ENCODE measurements at regions not wholly inside any gene's neighbourhood (a gene's known extent, or its start where the extent isn't known, plus 50 kb on each side); places are given as distances from the start of the nearest gene placed in this dataset.

DNA sequence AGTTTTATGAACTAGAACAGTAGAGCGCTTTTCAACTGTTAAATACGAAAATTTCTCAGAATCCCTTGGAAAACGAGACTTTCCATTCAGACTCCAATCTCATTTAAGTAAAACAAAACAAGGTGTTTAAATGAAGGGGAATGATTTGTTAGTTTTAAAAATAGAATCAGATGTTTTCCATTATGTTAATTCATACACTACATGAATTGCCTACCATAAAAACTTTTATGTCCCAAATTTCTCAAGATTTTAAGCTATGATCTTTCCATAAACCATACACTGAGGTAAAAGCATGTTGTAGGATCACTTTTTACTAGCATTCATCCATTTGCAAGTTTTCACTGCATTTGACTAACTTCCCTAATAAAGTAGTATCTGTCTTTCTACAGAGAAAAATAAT, 180.3 kb upstream of the ZP4 start:
- no peaks in the 10 kb centered on the region for H3K36me3 ChIP-seq (ENCODE audit: control insufficient read depth in 2 of 2, insufficient read depth in 1 of 2, low read length in 2 of 2)
- no peaks in the 10 kb centered on the region for H3K9me3 ChIP-seq (ENCODE audit: control insufficient read depth, insufficient read depth, low read depth, low read length)
- no peak overlapping the region for H3K4me3 ChIP-seq (ENCODE audit: low read depth, low read length)
- ChIA-PET CTCF (interaction anchor here (0.5 to 1.6 kb wide), 2 partner anchors 168 to 207 kb away, joined by 3 to 4 read pairs; no protein-coding TSS in a partner anchor), POLR2A (no interaction called here)
- no peak for TF ChIP-seq ZNF792 (tag by site-specific recombination; IDR thresholded peaks at IDR 0.05)
- TF ChIP-seq KLF1 (tag by site-specific recombination; IDR thresholded peaks at IDR 0.05): no peak
- TF ChIP-seq, protein P1, sequence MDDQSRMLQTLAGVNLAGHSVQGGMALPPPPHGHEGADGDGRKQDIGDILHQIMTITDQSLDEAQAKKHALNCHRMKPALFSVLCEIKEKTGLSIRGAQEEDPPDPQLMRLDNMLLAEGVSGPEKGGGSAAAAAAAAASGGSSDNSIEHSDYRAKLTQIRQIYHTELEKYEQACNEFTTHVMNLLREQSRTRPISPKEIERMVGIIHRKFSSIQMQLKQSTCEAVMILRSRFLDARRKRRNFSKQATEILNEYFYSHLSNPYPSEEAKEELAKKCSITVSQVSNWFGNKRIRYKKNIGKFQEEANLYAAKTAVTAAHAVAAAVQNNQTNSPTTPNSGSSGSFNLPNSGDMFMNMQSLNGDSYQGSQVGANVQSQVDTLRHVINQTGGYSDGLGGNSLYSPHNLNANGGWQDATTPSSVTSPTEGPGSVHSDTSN (CRISPR knock-in tag; IDR thresholded peaks at IDR 0.05): no peak
- TF ChIP-seq MEIS1 (CRISPR knock-in tag; IDR thresholded peaks at IDR 0.05; ENCODE audit: borderline replicate concordance): no peak
- TF ChIP-seq ZNF211 (tag by site-specific recombination; IDR thresholded peaks at IDR 0.05; ENCODE audit: low read depth): no peak
- TF ChIP-seq GLI2 (tag by site-specific recombination; IDR thresholded peaks at IDR 0.05; ENCODE audit: borderline replicate concordance, low read depth): no peak
- no peak for TF ChIP-seq ZNF302 (tag by site-specific recombination; IDR thresholded peaks at IDR 0.05; ENCODE audit: low read depth)
- TF ChIP-seq ZNF791 (tag by site-specific recombination; IDR thresholded peaks at IDR 0.05): no peak
- TF ChIP-seq, protein P2, sequence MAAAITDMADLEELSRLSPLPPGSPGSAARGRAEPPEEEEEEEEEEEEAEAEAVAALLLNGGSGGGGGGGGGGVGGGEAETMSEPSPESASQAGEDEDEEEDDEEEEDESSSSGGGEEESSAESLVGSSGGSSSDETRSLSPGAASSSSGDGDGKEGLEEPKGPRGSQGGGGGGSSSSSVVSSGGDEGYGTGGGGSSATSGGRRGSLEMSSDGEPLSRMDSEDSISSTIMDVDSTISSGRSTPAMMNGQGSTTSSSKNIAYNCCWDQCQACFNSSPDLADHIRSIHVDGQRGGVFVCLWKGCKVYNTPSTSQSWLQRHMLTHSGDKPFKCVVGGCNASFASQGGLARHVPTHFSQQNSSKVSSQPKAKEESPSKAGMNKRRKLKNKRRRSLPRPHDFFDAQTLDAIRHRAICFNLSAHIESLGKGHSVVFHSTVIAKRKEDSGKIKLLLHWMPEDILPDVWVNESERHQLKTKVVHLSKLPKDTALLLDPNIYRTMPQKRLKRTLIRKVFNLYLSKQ (tag by site-specific recombination; IDR thresholded peaks at IDR 0.05; ENCODE audit: borderline replicate concordance): no peak
- no peak for TF ChIP-seq SCRT2 (tag by site-specific recombination; IDR thresholded peaks at IDR 0.05)
- no peak for TF ChIP-seq ZNF133 (tag by site-specific recombination; IDR thresholded peaks at IDR 0.05)
- TF ChIP-seq, protein P3, sequence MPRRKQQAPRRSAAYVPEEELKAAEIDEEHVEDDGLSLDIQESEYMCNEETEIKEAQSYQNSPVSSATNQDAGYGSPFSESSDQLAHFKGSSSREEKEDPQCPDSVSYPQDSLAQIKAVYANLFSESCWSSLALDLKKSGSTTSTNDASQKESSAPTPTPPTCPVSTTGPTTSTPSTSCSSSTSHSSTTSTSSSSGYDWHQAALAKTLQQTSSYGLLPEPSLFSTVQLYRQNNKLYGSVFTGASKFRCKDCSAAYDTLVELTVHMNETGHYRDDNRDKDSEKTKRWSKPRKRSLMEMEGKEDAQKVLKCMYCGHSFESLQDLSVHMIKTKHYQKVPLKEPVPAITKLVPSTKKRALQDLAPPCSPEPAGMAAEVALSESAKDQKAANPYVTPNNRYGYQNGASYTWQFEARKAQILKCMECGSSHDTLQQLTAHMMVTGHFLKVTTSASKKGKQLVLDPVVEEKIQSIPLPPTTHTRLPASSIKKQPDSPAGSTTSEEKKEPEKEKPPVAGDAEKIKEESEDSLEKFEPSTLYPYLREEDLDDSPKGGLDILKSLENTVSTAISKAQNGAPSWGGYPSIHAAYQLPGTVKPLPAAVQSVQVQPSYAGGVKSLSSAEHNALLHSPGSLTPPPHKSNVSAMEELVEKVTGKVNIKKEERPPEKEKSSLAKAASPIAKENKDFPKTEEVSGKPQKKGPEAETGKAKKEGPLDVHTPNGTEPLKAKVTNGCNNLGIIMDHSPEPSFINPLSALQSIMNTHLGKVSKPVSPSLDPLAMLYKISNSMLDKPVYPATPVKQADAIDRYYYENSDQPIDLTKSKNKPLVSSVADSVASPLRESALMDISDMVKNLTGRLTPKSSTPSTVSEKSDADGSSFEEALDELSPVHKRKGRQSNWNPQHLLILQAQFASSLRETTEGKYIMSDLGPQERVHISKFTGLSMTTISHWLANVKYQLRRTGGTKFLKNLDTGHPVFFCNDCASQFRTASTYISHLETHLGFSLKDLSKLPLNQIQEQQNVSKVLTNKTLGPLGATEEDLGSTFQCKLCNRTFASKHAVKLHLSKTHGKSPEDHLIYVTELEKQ (tag by site-specific recombination; IDR thresholded peaks at IDR 0.05; ENCODE audit: borderline replicate concordance): no peak
- no peak for TF ChIP-seq ZIC2 (tag by site-specific recombination; IDR thresholded peaks at IDR 0.05)
- TF ChIP-seq, protein P4, sequence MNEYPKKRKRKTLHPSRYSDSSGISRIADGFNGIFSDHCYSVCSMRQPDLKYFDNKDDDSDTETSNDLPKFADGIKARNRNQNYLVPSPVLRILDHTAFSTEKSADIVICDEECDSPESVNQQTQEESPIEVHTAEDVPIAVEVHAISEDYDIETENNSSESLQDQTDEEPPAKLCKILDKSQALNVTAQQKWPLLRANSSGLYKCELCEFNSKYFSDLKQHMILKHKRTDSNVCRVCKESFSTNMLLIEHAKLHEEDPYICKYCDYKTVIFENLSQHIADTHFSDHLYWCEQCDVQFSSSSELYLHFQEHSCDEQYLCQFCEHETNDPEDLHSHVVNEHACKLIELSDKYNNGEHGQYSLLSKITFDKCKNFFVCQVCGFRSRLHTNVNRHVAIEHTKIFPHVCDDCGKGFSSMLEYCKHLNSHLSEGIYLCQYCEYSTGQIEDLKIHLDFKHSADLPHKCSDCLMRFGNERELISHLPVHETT (tag by site-specific recombination; IDR thresholded peaks at IDR 0.05): no peak
- TF ChIP-seq, protein P5, sequence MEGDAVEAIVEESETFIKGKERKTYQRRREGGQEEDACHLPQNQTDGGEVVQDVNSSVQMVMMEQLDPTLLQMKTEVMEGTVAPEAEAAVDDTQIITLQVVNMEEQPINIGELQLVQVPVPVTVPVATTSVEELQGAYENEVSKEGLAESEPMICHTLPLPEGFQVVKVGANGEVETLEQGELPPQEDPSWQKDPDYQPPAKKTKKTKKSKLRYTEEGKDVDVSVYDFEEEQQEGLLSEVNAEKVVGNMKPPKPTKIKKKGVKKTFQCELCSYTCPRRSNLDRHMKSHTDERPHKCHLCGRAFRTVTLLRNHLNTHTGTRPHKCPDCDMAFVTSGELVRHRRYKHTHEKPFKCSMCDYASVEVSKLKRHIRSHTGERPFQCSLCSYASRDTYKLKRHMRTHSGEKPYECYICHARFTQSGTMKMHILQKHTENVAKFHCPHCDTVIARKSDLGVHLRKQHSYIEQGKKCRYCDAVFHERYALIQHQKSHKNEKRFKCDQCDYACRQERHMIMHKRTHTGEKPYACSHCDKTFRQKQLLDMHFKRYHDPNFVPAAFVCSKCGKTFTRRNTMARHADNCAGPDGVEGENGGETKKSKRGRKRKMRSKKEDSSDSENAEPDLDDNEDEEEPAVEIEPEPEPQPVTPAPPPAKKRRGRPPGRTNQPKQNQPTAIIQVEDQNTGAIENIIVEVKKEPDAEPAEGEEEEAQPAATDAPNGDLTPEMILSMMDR (tag by site-specific recombination; IDR thresholded peaks at IDR 0.05): no peak
- no peaks in the 10 kb centered on the region for H3K4me1 ChIP-seq (ENCODE audit: control insufficient read depth, insufficient read depth, low read length)
- no peak overlapping the region for H3K27ac ChIP-seq (ENCODE audit: extremely low read depth, low read depth, low read length)

DNA sequence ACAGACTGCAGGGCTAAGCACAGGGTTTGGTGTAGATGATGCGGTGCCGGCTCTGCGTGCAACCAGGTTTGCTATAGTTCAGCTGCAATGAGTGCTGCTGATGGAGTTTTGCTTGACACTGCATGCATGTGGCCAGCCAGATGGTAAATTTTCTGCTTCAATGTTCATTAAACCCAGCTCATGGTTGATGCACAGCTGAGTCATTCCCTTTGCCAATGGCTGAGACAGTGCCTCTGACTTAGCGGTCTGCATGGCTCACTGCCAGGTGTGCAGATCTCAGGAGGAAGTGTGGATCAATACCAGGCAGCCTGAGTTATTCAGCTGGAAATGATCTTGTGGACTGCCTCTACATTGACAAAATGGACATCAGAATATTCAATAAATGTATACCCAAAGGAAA, 172.7 kb upstream of the ZP4 start:
- CTCF ChIA-PET: no interaction called here
- POLR2A ChIA-PET: no interaction called here

More for the DNA sequence above, 172.7 kb upstream of the ZP4 start:
- TF ChIP-seq ZNF768 (tag by site-specific recombination; IDR thresholded peaks at IDR 0.05) (no peak), ZNF302 (tag by site-specific recombination; IDR thresholded peaks at IDR 0.05; ENCODE audit: low read depth) (no peak), MEIS1 (CRISPR knock-in tag; IDR thresholded peaks at IDR 0.05; ENCODE audit: borderline replicate concordance) (no peak)
- Histone ChIP-seq H3K36me3 (ENCODE audit: control insufficient read depth in 2 of 2, insufficient read depth in 1 of 2, low read length in 2 of 2) (no peaks in the 10 kb centered on the region), H3K9me3 (ENCODE audit: control insufficient read depth, insufficient read depth, low read depth, low read length) (no peaks in the 10 kb centered on the region), H3K27ac (ENCODE audit: extremely low read depth, low read depth, low read length) (no peak overlapping the region), H3K4me3 (ENCODE audit: low read depth, low read length) (no peak overlapping the region), H3K4me1 (ENCODE audit: control insufficient read depth, insufficient read depth, low read length) (no peaks in the 10 kb centered on the region)
